NCI-H2171 treated with DMSO at 0.1 percent for 48 hours (cell line): ENCODE measurements at regions not wholly inside any gene's neighbourhood (a gene's known extent, or its start where the extent isn't known, plus 50 kb on each side); places are given as distances from the start of the nearest gene placed in this dataset.
A peak's percentile ranks its signal among the peaks of the same experiment; 100 is the strongest.

Source experiments
- DNase-seq: peaks from one replicate; lab custom pipeline; 2025; lab: John Stamatoyannopoulos, UW

- no peak for DNase-seq
Measured at GRCh38 chr4:108272561-108272960, 103.8 kb upstream of the LEF1 start.

- DNase-seq, result no peak
Measured at GRCh38 chr4:108272046-108272445, 103.3 kb upstream of the LEF1 start.

- DNase-seq, result no peak
Measured at GRCh38 chr4:108270466-108271450, 102.0 kb upstream of the LEF1 start.

GRCh38 chr4:108264693-108265092 lies 96.0 kb upstream of the LEF1 start:
- no peak for DNase-seq

- DNase-seq, result no peak
Measured at GRCh38 chr4:108263057-108263456, 94.3 kb upstream of the LEF1 start.

GRCh38 chr4:108261026-108261425 lies 92.3 kb upstream of the LEF1 start:
- no peak for DNase-seq

GRCh38 chr4:108256538-108256937 lies 87.8 kb upstream of the LEF1 start:
- DNase-seq, result no peak

- DNase-seq, result no peak
Measured at GRCh38 chr4:108255203-108255747, 86.5 kb upstream of the LEF1 start.

- no peak for DNase-seq
Measured at GRCh38 chr4:108249397-108249796, 80.7 kb upstream of the LEF1 start.

GRCh38 chr4:108247387-108248049 lies 78.8 kb upstream of the LEF1 start:
- peak; percentile 18 for DNase-seq

GRCh38 chr4:108244606-108245005 lies 75.9 kb upstream of the LEF1 start:
- no peak for DNase-seq

GRCh38 chr4:108240366-108240765 lies 71.6 kb upstream of the LEF1 start:
- DNase-seq, result no peak

GRCh38 chr4:108237693-108238092 lies 69.0 kb upstream of the LEF1 start:
- no peak for DNase-seq

- DNase-seq, result no peak
Measured at GRCh38 chr4:108236264-108236663, 67.5 kb upstream of the LEF1 start.

GRCh38 chr4:108227923-108228322 lies 59.2 kb upstream of the LEF1 start:
- DNase-seq, result no peak

- DNase-seq, result no peak
Measured at GRCh38 chr4:108224611-108225053, 55.9 kb upstream of the LEF1 start.

- no peak for DNase-seq
Measured at GRCh38 chr4:108223313-108223712, 54.6 kb upstream of the LEF1 start.

- no peak for DNase-seq
Measured at GRCh38 chr4:108219998-108220397, 51.3 kb upstream of the LEF1 start.
